KMS-11 (cell line): ENCODE measurements at regions not wholly inside any gene's neighbourhood (a gene's known extent, or its start where the extent isn't known, plus 50 kb on each side); places are given as distances from the start of the nearest gene placed in this dataset.

Experiments
- H2AFZ ChIP-seq: fragments of 200-600 bp; sonication (generic); 2 replicates; pipeline ENCODE4 v1.6.1; 2016; ENCODE audit warnings: antibody characterized with exemption, mixed run types, low read depth
- H3K27ac ChIP-seq: fragments of 200-600 bp; sonication (generic); 2 replicates; pipeline ENCODE4 v1.6.1; 2016; ENCODE audit warnings: mild to moderate bottlenecking, mixed run types
- H3K27me3 ChIP-seq: fragments of 200-600 bp; sonication (generic); 2 replicates; pipeline ENCODE4 v1.6.1; 2017; ENCODE audit warnings: mild to moderate bottlenecking, low read depth, mixed run types, moderate library complexity; ENCODE audit not compliant: insufficient read depth
- H3K36me3 ChIP-seq: fragments of 200-600 bp; sonication (generic); 2 replicates; pipeline ENCODE4 v1.6.1; 2017; ENCODE audit warnings: mild to moderate bottlenecking, mixed run types; ENCODE audit not compliant: insufficient read depth
- H3K4me1 ChIP-seq: fragments of 200-600 bp; sonication (generic); 2 replicates; pipeline ENCODE4 v1.6.1; 2016; ENCODE audit warnings: mild to moderate bottlenecking, low read depth, mixed run types; ENCODE audit not compliant: poor library complexity, severe bottlenecking
- H3K4me2 ChIP-seq: fragments of 200-600 bp; sonication (generic); 2 replicates; pipeline ENCODE4 v1.7.0; 2016; ENCODE audit warnings: mild to moderate bottlenecking, mixed run types
- H3K4me3 ChIP-seq: fragments of 200-600 bp; sonication (generic); IDR thresholded peaks from 2 replicates; pipeline ENCODE4 v1.6.1; 2017; ENCODE audit warnings: low read depth, low read length, mixed read lengths; ENCODE audit not compliant: insufficient read depth
- H3K79me2 ChIP-seq: fragments of 200-600 bp; sonication (generic); 2 replicates; pipeline ENCODE4 v1.6.1; 2016; ENCODE audit warnings: low read depth, mixed run types; ENCODE audit not compliant: insufficient read depth
- H3K9ac ChIP-seq: fragments of 200-600 bp; sonication (generic); 2 replicates; pipeline ENCODE4 v1.6.1; 2016; ENCODE audit warnings: mild to moderate bottlenecking, mixed run types
- H4K20me1 ChIP-seq: fragments of 200-600 bp; sonication (generic); 2 replicates; pipeline ENCODE4 v1.6.1; 2016; ENCODE audit warnings: mild to moderate bottlenecking, mixed run types; ENCODE audit not compliant: insufficient read depth
- TF ChIP-seq, protein P1 (sequence below): fragments of 200-600 bp; sonication (generic); conservative IDR thresholded peaks from 2 replicates; pipeline ENCODE4 v1.6.1; 2017; ENCODE audit warnings: low read depth, mild to moderate bottlenecking, antibody characterized with exemption, low read length, moderate library complexity, mixed read lengths

- TF ChIP-seq, protein P1, sequence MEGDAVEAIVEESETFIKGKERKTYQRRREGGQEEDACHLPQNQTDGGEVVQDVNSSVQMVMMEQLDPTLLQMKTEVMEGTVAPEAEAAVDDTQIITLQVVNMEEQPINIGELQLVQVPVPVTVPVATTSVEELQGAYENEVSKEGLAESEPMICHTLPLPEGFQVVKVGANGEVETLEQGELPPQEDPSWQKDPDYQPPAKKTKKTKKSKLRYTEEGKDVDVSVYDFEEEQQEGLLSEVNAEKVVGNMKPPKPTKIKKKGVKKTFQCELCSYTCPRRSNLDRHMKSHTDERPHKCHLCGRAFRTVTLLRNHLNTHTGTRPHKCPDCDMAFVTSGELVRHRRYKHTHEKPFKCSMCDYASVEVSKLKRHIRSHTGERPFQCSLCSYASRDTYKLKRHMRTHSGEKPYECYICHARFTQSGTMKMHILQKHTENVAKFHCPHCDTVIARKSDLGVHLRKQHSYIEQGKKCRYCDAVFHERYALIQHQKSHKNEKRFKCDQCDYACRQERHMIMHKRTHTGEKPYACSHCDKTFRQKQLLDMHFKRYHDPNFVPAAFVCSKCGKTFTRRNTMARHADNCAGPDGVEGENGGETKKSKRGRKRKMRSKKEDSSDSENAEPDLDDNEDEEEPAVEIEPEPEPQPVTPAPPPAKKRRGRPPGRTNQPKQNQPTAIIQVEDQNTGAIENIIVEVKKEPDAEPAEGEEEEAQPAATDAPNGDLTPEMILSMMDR: no peak
- Histone ChIP-seq H3K79me2 (no peaks in the 10 kb centered on the region), H4K20me1 (no peaks in the 10 kb centered on the region), H3K4me2 (no peak overlapping the region), H3K4me1 (no peaks in the 10 kb centered on the region), H3K36me3 (no peaks in the 10 kb centered on the region), H3K27me3 (no peaks in the 10 kb centered on the region), H3K27ac (no peak overlapping the region), H3K4me3 (no peak overlapping the region), H3K9ac (no peak overlapping the region), H2AFZ (no peak overlapping the region)
Measured at GRCh38 chr4:54863571-54864255, 206.0 kb downstream of the KIT start.

DNA sequence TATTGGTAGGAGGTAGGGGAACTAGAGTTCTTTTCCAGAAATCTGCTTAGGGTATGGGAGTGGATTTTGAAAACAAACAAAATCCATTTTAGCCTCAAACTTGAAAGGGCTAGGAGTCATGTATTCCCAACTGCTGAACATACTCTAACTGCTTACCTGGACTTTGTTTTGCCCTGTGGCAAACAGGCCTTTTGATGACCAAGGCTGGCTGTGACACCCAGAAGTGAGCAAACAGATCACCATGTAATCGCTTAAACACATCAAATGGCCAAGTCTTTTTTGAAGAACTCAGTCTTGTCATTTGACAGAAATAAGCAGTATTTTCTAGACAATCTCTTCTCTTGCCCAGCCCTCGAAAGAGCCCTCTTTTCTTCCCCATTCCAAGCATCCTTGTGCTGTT lies 203.4 kb downstream of the KIT start:
- Histone ChIP-seq H3K4me3 (no peak overlapping the region), H3K36me3 (no peaks in the 10 kb centered on the region), H3K27me3 (no peaks in the 10 kb centered on the region), H3K4me1 (no peaks in the 10 kb centered on the region), H3K27ac (no peak overlapping the region), H3K79me2 (no peaks in the 10 kb centered on the region), H4K20me1 (no peaks in the 10 kb centered on the region), H3K4me2 (no peak overlapping the region), H2AFZ (no peak overlapping the region), H3K9ac (no peak overlapping the region)
- TF ChIP-seq, protein P1: no peak

- Histone ChIP-seq H3K4me2 (no peak overlapping the region), H3K4me3 (no peak overlapping the region), H2AFZ (no peak overlapping the region), H3K79me2 (no peaks in the 10 kb centered on the region), H3K4me1 (no peaks in the 10 kb centered on the region), H3K27me3 (no peaks in the 10 kb centered on the region), H3K9ac (no peak overlapping the region), H3K36me3 (no peaks in the 10 kb centered on the region), H3K27ac (no peak overlapping the region), H4K20me1 (no peaks in the 10 kb centered on the region)
- TF ChIP-seq, protein P1: no peak
Measured at GRCh38 chr4:54855191-54855854, 197.6 kb downstream of the KIT start.

- H3K79me2 ChIP-seq: no peaks in the 10 kb centered on the region
- H3K27me3 ChIP-seq: no peaks in the 10 kb centered on the region
- H3K9ac ChIP-seq: no peak overlapping the region
- no peak overlapping the region for H3K4me3 ChIP-seq
- H4K20me1 ChIP-seq: no peaks in the 10 kb centered on the region
- no peak overlapping the region for H3K27ac ChIP-seq
- H3K36me3 ChIP-seq: no peaks in the 10 kb centered on the region
- no peaks in the 10 kb centered on the region for H3K4me1 ChIP-seq
- no peak overlapping the region for H3K4me2 ChIP-seq
- TF ChIP-seq, protein P1: no peak
- no peak overlapping the region for H2AFZ ChIP-seq
Measured at GRCh38 chr4:54852602-54853001, 194.8 kb downstream of the KIT start.
